GM19324 (cell line): ENCODE measurements at regions not wholly inside any gene's neighbourhood (a gene's known extent, or its start where the extent isn't known, plus 50 kb on each side); places are given as distances from the start of the nearest gene placed in this dataset.

ENCODE experiments used
- ATAC-seq: cut with Tn5 transposase; IDR thresholded peaks from one replicate; pipeline ENCODE4 v1.9.1; 2021; ENCODE audit warnings: mild to moderate bottlenecking, moderate library complexity; ENCODE audit not compliant: unreplicated experiment, low FRiP score

GRCh38 chr12:124419292-124420040 is 124.6 kb downstream of the RFLNA start:
- ATAC-seq = no peak

DNA sequence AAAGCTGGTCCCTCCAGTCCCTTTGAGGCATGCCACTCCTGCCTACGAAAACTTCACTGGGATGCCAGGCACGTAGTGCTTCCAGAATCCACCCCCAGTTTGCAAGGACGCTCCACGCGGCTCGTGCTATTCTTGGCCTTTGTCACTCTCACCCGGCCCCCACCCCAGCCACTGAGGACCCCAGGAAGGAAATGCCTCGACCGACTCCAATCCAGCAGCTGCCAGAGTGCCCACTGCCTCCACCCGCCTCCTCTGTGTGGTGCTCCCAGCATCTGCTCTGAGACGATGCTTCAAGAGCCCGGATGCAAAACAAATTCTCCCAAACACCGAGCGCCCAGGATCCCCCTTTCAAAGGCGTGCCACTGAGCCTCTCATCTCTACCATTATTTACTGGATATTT is 123.9 kb downstream of the RFLNA start:
- ATAC-seq = no peak

DNA sequence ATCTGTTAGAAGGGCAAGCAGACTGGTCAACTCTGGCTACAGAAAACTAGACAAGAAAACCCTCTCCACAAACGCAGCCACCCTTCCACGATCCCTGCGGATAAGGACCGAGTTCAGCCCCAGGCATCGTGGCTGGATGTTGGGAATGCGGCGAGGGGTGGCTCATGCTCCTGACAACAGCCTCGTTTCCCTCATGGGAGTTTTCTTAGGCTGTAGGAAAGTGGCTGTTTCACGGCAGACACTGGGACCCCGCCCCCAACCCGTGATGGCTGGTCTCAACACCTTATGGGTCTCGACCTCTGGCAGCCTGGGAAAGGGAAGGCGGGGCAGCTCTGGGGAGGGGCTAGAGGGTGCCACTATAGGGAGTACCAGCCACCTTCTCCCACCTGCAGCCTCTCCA is 123.3 kb downstream of the RFLNA start:
- ATAC-seq = no peak

DNA sequence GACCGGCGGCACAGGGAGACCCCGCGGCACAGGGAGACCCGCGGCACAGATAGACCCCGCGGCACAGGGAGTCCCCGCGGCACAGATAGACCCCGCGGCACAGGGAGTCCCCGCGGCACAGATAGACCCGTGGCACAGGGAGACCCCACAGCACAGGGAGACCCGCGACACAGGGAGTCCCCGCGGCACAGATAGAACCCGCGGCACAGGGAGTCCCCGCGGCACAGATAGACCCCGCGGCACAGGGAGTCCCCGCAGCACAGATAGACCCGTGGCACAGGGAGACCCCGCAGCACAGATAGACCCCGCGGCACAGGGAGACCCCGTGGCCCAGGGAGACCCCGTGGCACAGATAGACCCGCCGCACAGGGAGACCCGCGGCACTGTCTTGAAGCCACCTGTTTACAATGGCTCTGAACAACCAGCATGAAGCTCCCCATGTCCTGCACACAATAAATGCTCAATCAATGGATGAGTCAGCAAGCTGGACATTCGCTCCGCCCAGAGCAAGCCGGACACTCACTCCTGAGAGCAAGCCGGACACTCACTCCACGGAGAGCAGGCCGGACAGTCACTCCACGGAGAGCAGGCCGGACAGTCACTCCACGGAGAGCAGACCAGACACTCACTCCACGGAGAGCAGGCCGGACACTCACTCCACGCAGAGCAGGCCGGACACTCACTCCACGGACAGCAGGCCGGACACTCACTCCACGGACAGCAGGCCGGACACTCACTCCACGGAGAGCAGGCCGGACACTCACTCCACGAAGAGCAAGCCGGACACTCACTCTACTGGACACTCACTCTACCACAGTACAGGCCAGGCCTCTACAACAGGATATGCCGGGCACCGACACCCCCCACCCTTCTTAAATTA is 121.9 kb downstream of the RFLNA start:
- ATAC-seq = no peak

- no peak for ATAC-seq
Measured at GRCh38 chr12:124415064-124415463, 120.2 kb downstream of the RFLNA start.

- no peak for ATAC-seq
Measured at GRCh38 chr12:124413915-124414314, 119.0 kb downstream of the RFLNA start.

DNA sequence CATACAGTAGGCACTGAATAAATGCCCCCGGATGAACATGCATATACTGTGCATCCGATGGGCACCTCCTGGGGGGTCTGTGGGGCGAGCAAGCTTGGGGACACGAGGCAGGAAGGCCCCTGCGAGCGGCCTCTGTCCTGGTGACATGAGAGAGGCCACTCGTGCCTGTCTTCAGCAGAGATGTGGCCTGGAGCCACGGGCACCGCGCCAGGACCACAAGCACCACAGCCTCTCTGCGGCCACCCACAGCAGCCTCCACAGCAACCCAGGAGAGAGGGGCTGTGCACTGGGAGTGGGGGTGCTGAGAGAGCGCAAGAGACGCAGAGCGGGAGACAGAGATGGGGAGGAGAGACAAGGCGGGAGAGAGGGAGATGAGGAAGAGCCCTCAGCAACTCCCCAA is 118.5 kb downstream of the RFLNA start:
- no peak for ATAC-seq

DNA sequence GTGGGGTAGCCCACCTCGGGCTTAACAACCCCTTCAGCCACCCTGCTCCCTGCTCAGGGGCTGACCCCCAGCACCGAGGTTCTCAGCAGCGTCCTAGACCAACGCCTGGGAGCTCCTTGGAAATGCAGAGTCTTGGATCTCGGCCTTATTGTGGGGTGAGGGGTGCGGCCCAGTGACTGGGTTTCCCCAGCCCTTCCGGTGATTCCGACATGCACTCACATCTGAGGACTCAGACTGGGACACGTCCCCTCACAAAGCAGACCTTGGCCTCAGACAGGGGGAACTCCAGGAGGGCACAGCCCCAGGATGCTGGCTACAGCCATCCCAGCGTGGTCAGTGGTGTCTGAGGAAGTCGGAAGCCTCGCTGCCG is 117.7 kb downstream of the RFLNA start:
- ATAC-seq = no peak

DNA sequence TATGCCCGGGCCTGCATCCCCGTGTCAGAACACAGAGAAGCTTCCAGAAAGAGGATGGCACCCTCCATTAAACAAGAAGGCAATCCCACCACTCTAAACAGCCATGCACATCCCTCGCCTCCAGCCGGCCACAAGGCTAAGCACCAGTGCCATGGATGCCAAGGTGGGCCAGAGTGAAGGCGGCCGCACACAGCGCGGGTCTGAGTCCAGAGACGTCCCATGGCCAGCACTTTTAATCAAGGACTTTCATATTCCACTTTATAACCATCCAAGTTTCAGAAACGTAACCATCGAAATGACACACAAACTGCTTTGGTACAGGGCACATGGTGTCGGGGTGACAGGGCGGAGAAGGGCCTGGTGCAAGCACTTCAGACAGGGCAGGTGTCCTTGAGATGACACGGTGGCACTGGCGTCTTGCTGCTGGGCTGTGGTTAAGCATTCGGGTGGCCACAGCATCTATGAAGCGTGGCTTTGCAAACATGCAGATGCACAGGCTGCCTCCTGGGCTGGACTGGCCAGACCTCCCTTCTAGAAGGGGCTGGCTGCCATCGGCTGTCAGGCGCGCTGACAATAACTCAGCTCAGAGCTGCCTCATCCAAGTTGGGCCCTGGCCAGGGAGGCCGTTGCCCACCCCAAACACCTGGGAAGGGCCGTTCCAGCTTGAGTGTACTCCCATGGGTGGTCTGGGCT is 117.2 kb downstream of the RFLNA start:
- no peak for ATAC-seq

DNA sequence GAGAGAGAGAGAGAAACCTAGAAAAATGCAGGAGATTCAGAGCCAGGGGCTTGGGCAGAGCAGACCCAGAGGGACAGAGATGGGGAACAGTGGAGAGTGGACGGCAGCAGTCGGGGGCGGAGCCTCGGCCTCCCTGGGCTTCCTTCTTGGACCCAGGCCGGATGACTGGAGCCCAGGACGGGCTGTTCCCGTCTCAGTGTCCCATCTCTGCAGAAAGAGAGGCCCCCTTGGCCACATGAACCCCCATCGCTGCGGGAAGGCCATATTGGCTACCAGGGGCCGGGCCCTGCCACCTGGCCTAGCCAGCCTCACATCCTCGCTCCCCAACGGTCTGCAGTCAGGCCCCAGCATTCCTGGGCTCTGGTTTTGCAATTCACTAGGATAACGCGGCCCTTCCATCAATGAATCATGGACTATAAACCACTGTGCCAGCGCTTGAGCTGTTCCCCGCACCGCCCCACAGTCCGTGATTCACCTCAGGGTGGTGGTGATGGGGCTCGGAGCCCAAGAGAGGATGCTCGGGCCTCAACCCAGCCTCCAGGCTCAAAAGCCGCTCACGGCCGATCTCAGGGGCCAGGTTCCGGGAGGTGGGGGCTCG is 116.5 kb downstream of the RFLNA start:
- ATAC-seq = no peak

- ATAC-seq = no peak
Measured at GRCh38 chr12:124410354-124411175, 115.7 kb downstream of the RFLNA start.

- ATAC-seq = no peak
Measured at GRCh38 chr12:124408822-124409517, 114.1 kb downstream of the RFLNA start.

- no peak for ATAC-seq
Measured at GRCh38 chr12:124407074-124407473, 112.2 kb downstream of the RFLNA start.

DNA sequence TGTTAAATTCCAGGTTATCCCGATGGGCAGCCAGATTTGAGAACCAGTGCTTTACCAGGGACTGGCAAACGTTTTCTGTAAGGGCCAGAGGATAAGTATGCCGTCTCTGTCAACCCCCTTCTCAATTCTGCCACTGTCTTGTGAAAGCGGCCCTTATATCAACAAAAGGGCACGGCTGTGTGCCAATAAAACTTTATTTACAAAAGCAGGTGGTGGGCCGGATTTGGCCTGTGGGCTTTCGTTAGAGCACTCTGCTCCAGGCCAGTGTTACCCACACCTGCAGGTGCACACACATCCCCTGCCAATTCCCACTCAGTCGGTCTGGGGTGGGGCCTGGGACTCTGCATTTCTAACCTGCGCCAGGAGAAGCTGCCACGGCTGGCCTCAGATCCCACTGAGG is 111.2 kb downstream of the RFLNA start:
- no peak for ATAC-seq

- ATAC-seq = no peak
Measured at GRCh38 chr12:124405592-124405991, 110.7 kb downstream of the RFLNA start.

- no peak for ATAC-seq
Measured at GRCh38 chr12:124405151-124405550, 110.3 kb downstream of the RFLNA start.

DNA sequence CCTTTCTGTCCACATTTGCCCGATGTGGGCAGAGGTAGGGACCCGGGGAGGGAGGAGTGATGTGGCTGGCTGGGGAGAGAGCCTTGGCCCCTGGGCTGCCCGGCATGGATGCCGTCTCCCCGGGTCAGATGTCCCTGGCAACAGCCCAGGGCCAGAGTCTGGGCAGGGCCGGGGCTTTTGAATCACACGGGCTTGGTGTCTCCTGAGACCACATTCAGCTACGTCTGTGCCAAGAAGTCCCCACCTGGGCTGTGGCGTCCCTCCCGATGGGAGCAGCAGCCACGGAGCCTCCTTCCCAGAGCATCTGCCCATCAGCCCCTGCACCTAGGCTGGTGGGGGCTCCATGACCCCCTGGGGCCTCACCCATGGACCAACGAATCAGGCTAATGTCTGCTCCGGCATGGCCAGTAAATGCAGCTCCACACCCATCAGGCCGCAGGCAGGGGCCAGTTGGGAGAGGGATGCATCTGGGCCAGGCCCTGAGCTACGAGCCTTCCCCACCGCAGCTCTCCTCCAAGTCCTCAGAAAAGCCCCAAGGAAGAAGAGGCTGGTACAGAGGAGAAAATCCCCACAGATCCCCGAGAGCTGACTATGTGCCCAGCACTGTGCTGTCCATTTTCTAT is 109.4 kb downstream of the RFLNA start:
- ATAC-seq = no peak

- no peak for ATAC-seq
Measured at GRCh38 chr12:124403273-124403672, 108.4 kb downstream of the RFLNA start.
